MM.1S (cell line): ENCODE measurements at regions not wholly inside any gene's neighbourhood (a gene's known extent, or its start where the extent isn't known, plus 50 kb on each side); places are given as distances from the start of the nearest gene placed in this dataset.

Source experiments
- DNase-seq: peaks from one replicate; pipeline ENCODE4 v3.0.0-alpha.2; 2015
- H2AFZ ChIP-seq: fragments of 300-600 bp; sonication (generic); 2 replicates; pipeline ENCODE4 v1.6.0; 2016; ENCODE audit warnings: antibody characterized with exemption, low read length
- H3F3A ChIP-seq: fragments of 300-600 bp; sonication (generic); 2 replicates; pipeline ENCODE4 v1.6.1; 2016; ENCODE audit warnings: mild to moderate bottlenecking, antibody characterized with exemption, low read length, moderate library complexity, mixed read lengths; ENCODE audit not compliant: insufficient read depth
- H3K27ac ChIP-seq: fragments of 300-600 bp; sonication (generic); 2 replicates; pipeline ENCODE4 v1.5.1; 2016; ENCODE audit warnings: mild to moderate bottlenecking, low read length
- H3K27me3 ChIP-seq: fragments of 300-600 bp; sonication (generic); replicated peaks from 2 replicates; pipeline ENCODE4 v1.6.0; 2016; ENCODE audit warnings: low read length; ENCODE audit not compliant: insufficient read depth
- H3K36me3 ChIP-seq: fragments of 300-600 bp; sonication (generic); replicated peaks from 2 replicates; pipeline ENCODE4 v1.6.1; 2016; ENCODE audit warnings: mild to moderate bottlenecking, low read length, mixed read lengths; ENCODE audit not compliant: insufficient read depth
- H3K4me1 ChIP-seq: fragments of 300-600 bp; sonication (generic); 2 replicates; pipeline ENCODE4 v1.6.1; 2016; ENCODE audit warnings: low read length, mixed read lengths
- H3K4me2 ChIP-seq: fragments of 300-600 bp; sonication (generic); 2 replicates; pipeline ENCODE4 v1.6.0; 2016; ENCODE audit warnings: low read depth, low read length
- H3K4me3 ChIP-seq: fragments of 300-600 bp; sonication (generic); 2 replicates; pipeline ENCODE4 v1.5.1; 2016; ENCODE audit warnings: low read length, mixed read lengths
- H3K79me2 ChIP-seq: fragments of 300-600 bp; sonication (generic); 2 replicates; pipeline ENCODE4 v1.6.1; 2016; ENCODE audit warnings: mixed run types, low read length, mixed read lengths
- H3K9ac ChIP-seq: fragments of 300-600 bp; sonication (generic); 2 replicates; pipeline ENCODE4 v1.6.1; 2016; ENCODE audit warnings: low read length, mixed read lengths
- H3K9me2 ChIP-seq: fragments of 300-600 bp; sonication (generic); replicated peaks from 2 replicates; pipeline ENCODE4 v1.6.1; 2016; ENCODE audit warnings: mild to moderate bottlenecking, low read length, mixed read lengths; ENCODE audit not compliant: insufficient read depth
- H3K9me3 ChIP-seq: fragments of 300-600 bp; sonication (generic); replicated peaks from 2 replicates; pipeline ENCODE4 v1.6.1; 2016; ENCODE audit warnings: mild to moderate bottlenecking, low read length, mixed read lengths; ENCODE audit not compliant: insufficient read depth
- H4K20me1 ChIP-seq: fragments of 300-600 bp; sonication (generic); 2 replicates; pipeline ENCODE4 v1.6.1; 2016; ENCODE audit warnings: mild to moderate bottlenecking, low read length, moderate library complexity, mixed read lengths; ENCODE audit not compliant: insufficient read depth
- EZH2 ChIP-seq: fragments of 300-600 bp; sonication (generic); optimal IDR thresholded peaks from 2 replicates; pipeline ENCODE3; 2017; ENCODE audit warnings: low read depth, mild to moderate bottlenecking, antibody characterized with exemption, low read length, mixed read lengths
- EZH2phosphoT487 ChIP-seq: fragments of 300-600 bp; sonication (generic); IDR thresholded peaks from 2 replicates; pipeline ENCODE4 v1.6.1; 2018; ENCODE audit warnings: antibody characterized with exemption, low read length
- TF ChIP-seq, protein P1 (sequence below): fragments of 300-600 bp; sonication (generic); IDR thresholded peaks from 2 replicates; pipeline ENCODE4 v1.5.1; 2016; ENCODE audit warnings: antibody characterized with exemption, low read length, mixed read lengths

DNA sequence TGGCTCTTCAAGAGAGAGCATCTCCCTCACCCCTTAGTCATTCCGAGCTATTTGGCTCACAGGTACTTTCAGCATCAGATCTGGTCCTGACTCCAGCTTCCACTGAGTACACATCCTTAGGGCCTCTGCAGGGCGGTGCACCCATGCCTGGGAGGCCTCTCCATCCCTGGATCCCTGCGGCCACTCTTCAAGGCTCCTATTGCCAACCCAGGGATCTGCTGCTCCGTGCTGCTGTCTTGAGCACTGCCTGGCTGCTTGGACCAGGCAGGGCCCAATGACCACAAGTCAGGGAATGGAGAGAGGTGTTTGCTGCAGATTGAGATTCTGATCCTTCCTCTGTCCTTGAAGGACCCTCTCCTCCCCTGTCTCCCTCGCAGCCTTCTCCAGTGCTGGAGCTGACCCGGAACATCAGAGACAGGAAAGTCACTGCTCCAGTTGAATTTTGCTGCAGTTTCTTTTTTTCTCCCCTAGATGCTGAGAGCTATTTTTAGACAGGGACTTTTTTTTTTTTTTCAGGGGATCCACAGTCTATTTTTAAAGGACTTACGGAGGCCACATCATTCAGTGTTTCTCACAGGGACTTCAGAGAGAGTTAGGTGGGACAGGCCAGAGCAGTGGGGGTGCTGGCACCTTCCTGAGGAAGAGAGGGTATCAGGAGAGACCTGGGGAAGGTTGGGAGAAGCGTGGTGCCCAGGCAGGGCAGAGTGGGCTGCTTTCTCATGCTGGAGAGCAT, 50.1 kb upstream of the KCNA1 start:
- TF ChIP-seq EZH2 (no peak), EZH2phosphoT487 (no peak)
- TF ChIP-seq, protein P1, sequence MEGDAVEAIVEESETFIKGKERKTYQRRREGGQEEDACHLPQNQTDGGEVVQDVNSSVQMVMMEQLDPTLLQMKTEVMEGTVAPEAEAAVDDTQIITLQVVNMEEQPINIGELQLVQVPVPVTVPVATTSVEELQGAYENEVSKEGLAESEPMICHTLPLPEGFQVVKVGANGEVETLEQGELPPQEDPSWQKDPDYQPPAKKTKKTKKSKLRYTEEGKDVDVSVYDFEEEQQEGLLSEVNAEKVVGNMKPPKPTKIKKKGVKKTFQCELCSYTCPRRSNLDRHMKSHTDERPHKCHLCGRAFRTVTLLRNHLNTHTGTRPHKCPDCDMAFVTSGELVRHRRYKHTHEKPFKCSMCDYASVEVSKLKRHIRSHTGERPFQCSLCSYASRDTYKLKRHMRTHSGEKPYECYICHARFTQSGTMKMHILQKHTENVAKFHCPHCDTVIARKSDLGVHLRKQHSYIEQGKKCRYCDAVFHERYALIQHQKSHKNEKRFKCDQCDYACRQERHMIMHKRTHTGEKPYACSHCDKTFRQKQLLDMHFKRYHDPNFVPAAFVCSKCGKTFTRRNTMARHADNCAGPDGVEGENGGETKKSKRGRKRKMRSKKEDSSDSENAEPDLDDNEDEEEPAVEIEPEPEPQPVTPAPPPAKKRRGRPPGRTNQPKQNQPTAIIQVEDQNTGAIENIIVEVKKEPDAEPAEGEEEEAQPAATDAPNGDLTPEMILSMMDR, result no peak
- Histone ChIP-seq H3K4me1 (peaks cover 13% of the 10 kb centered on the region), H3K9me2 (no peaks in the 10 kb centered on the region), H3K27me3 (no peaks in the 10 kb centered on the region), H3K9me3 (no peaks in the 10 kb centered on the region), H3K9ac (no peak overlapping the region), H3K4me3 (no peak overlapping the region), H3K27ac (no peak overlapping the region), H4K20me1 (no peaks in the 10 kb centered on the region), H3K4me2 (peak overlapping the region; percentile 12; the same call in 1 of the 2 replicates), H3F3A (no peaks in the 10 kb centered on the region), H3K79me2 (no peaks in the 10 kb centered on the region), H3K36me3 (no peaks in the 10 kb centered on the region), H2AFZ (no peak overlapping the region)
- DNase-seq, result no peak
